IPS-NIHi7 (cell line): ENCODE measurements at regions not wholly inside any gene's neighbourhood (a gene's known extent, or its start where the extent isn't known, plus 50 kb on each side); places are given as distances from the start of the nearest gene placed in this dataset.
A peak's percentile ranks its signal among the peaks of the same experiment; 100 is the strongest.

Experiments
- DNase-seq: peaks from one replicate; pipeline ENCODE4 v3.0.0; 2012; ENCODE audit warnings: mixed read lengths; ENCODE audit errors: extremely low spot score

GRCh38 chr19:28486473-28486872 is 726.5 kb downstream of the UQCRFS1 start:
- no peak for DNase-seq

- DNase-seq = no peak
These were observed 727.7 kb downstream of the UQCRFS1 start for GRCh38 chr19:28485292-28485691.

GRCh38 chr19:28483197-28483596 is 729.8 kb downstream of the UQCRFS1 start:
- no peak for DNase-seq

GRCh38 chr19:28482221-28482620 is 730.7 kb downstream of the UQCRFS1 start:
- DNase-seq = peak; percentile 46

- no peak for DNase-seq
These were observed 731.3 kb downstream of the UQCRFS1 start for GRCh38 chr19:28481674-28482073.

- no peak for DNase-seq
These were observed 737.4 kb downstream of the UQCRFS1 start for GRCh38 chr19:28475525-28475924.

GRCh38 chr19:28472843-28473242 is 740.1 kb downstream of the UQCRFS1 start:
- no peak for DNase-seq

GRCh38 chr19:28471731-28472510 is 741.0 kb downstream of the UQCRFS1 start:
- DNase-seq = no peak

- DNase-seq = no peak
These were observed 743.4 kb downstream of the UQCRFS1 start for GRCh38 chr19:28469544-28469943.

- peak; percentile 58 for DNase-seq
These were observed 744.1 kb downstream of the UQCRFS1 start for GRCh38 chr19:28468701-28469459.

- DNase-seq = peak; percentile 68
These were observed 746.6 kb downstream of the UQCRFS1 start for GRCh38 chr19:28466107-28467045.

GRCh38 chr19:28465371-28466086 is 747.4 kb downstream of the UQCRFS1 start:
- DNase-seq = no peak

- no peak for DNase-seq
These were observed 749.4 kb downstream of the UQCRFS1 start for GRCh38 chr19:28463493-28464053.

- no peak for DNase-seq
These were observed 755.3 kb downstream of the UQCRFS1 start for GRCh38 chr19:28457620-28458019.

- no peak for DNase-seq
These were observed 756.1 kb downstream of the UQCRFS1 start for GRCh38 chr19:28456708-28457320.

- no peak for DNase-seq
These were observed 756.7 kb downstream of the UQCRFS1 start for GRCh38 chr19:28456252-28456651.

- DNase-seq = no peak
These were observed 758.9 kb downstream of the UQCRFS1 start for GRCh38 chr19:28454083-28454482.

- no peak for DNase-seq
These were observed 759.5 kb downstream of the UQCRFS1 start for GRCh38 chr19:28453420-28453819.

- no peak for DNase-seq
These were observed 763.1 kb downstream of the UQCRFS1 start for GRCh38 chr19:28449803-28450202.

- no peak for DNase-seq
These were observed 766.4 kb downstream of the UQCRFS1 start for GRCh38 chr19:28446511-28446910.

GRCh38 chr19:28445826-28446225 is 767.1 kb downstream of the UQCRFS1 start:
- DNase-seq = no peak
